ENCODE measurements at regions not wholly inside any gene's neighbourhood (a gene's known extent, or its start where the extent isn't known, plus 50 kb on each side); places are given as distances from the start of the nearest gene placed in this dataset.

GRCh38 chr9:99441829-99442228, 219.7 kb downstream of the SEC61B start:
- DNase-seq = no peak

- no peak for DNase-seq
These were observed 223.3 kb downstream of the SEC61B start for GRCh38 chr9:99445371-99445891.

GRCh38 chr9:99445920-99446319, 223.8 kb downstream of the SEC61B start:
- DNase-seq = no peak

- no peak for DNase-seq
These were observed 225.9 kb downstream of the SEC61B start for GRCh38 chr9:99447951-99448350.

GRCh38 chr9:99449726-99450125, 227.6 kb downstream of the SEC61B start:
- DNase-seq = no peak

- no peak for DNase-seq
These were observed 229.1 kb downstream of the SEC61B start for GRCh38 chr9:99451112-99451606.

GRCh38 chr9:99457406-99457805, 235.3 kb downstream of the SEC61B start:
- DNase-seq = no peak

- DNase-seq = no peak
These were observed 235.9 kb downstream of the SEC61B start for GRCh38 chr9:99457981-99458380.

- DNase-seq = no peak
These were observed 237.8 kb downstream of the SEC61B start for GRCh38 chr9:99459919-99460318.

GRCh38 chr9:99463131-99463530, 241.0 kb downstream of the SEC61B start:
- DNase-seq = no peak

- no peak for DNase-seq
These were observed 242.5 kb downstream of the SEC61B start for GRCh38 chr9:99464568-99464967.

GRCh38 chr9:99465231-99465907, 243.3 kb downstream of the SEC61B start:
- peak; percentile 86 for DNase-seq

GRCh38 chr9:99466104-99466503, 244.0 kb downstream of the SEC61B start:
- DNase-seq = no peak

- DNase-seq = no peak
These were observed 244.7 kb downstream of the SEC61B start for GRCh38 chr9:99466781-99467180.

GRCh38 chr9:99471033-99471432, 249.0 kb downstream of the SEC61B start:
- DNase-seq = no peak

GRCh38 chr9:99472240-99472915, 250.3 kb downstream of the SEC61B start:
- DNase-seq = no peak

GRCh38 chr9:99472916-99473245, 250.8 kb downstream of the SEC61B start:
- DNase-seq = no peak

GRCh38 chr9:99474186-99474585, 252.1 kb downstream of the SEC61B start:
- DNase-seq = no peak

- no peak for DNase-seq
These were observed 253.5 kb downstream of the SEC61B start for GRCh38 chr9:99475401-99476065.

- no peak for DNase-seq
These were observed 256.5 kb downstream of the SEC61B start for GRCh38 chr9:99478469-99479027.

GRCh38 chr9:99479929-99480328, 257.8 kb downstream of the SEC61B start:
- no peak for DNase-seq

- no peak for DNase-seq
These were observed 263.4 kb downstream of the SEC61B start for GRCh38 chr9:99485459-99485858.

- DNase-seq = no peak
These were observed 264.6 kb downstream of the SEC61B start for GRCh38 chr9:99486684-99487083.
